ENCODE measurements at regions not wholly inside any gene's neighbourhood (a gene's known extent, or its start where the extent isn't known, plus 50 kb on each side); places are given as distances from the start of the nearest gene placed in this dataset.

DNA sequence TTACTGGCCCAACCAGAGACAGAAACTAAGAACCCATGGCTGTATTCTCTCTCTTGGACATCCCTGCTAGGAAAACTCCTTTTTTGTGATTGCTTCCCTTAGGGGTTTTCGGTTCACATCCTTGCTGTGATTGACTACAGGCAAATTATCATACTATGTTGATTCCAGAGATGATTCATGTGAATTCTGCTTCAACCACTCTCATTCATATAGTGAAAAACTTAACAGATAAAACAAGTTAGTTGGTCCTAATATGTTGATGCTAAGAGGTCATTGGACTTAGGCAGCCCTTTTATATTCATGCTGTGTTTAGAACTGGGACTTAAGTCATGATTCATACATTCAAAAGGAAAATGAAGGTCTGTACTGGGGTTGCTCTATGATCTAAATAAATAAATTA lies 76.9 kb upstream of the CCN2 start:
- TF ChIP-seq, protein P1, sequence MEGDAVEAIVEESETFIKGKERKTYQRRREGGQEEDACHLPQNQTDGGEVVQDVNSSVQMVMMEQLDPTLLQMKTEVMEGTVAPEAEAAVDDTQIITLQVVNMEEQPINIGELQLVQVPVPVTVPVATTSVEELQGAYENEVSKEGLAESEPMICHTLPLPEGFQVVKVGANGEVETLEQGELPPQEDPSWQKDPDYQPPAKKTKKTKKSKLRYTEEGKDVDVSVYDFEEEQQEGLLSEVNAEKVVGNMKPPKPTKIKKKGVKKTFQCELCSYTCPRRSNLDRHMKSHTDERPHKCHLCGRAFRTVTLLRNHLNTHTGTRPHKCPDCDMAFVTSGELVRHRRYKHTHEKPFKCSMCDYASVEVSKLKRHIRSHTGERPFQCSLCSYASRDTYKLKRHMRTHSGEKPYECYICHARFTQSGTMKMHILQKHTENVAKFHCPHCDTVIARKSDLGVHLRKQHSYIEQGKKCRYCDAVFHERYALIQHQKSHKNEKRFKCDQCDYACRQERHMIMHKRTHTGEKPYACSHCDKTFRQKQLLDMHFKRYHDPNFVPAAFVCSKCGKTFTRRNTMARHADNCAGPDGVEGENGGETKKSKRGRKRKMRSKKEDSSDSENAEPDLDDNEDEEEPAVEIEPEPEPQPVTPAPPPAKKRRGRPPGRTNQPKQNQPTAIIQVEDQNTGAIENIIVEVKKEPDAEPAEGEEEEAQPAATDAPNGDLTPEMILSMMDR (IDR thresholded peaks at IDR 0.05), result no peak
- TF ChIP-seq POLR2A (IDR thresholded peaks at IDR 0.05), result no peak
